ENCODE measurements at regions not wholly inside any gene's neighbourhood (a gene's known extent, or its start where the extent isn't known, plus 50 kb on each side); places are given as distances from the start of the nearest gene placed in this dataset.

DNA sequence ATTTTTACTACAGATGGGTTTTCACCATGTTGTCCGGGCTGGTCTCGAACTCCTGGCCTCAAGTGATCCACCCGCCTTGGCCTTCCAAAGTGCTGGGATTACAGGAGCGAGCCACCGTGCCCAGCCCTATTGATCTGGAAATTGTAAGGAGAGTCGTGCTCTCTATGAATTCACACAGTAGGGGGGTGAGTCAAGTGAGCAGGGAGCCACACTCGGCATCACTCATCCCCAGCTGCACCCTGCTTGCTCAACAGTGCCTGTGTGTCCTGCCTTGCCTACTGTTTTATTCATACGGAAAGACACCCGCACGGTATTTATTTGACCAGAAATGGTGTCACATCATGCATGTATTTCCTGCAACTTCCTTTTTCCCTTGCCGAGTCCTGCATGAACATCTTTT lies 157.2 kb upstream of the FOXF1 start:
- peaks cover 12% of the 10 kb centered on the region for H3K27me3 ChIP-seq
- H3K27ac ChIP-seq, result no peak overlapping the region
- peaks cover 10% of the 10 kb centered on the region for H3K9me3 Mint-ChIP-seq
- H3K4me1 Mint-ChIP-seq, result peaks cover 10% of the 10 kb centered on the region
- no peak overlapping the region for H3K4me2 ChIP-seq
- H3K27me3 Mint-ChIP-seq (ENCODE audit: insufficient read depth, low read depth), result peaks cover 31% of the 10 kb centered on the region
- no peaks in the 10 kb centered on the region for H3K9me3 ChIP-seq (ENCODE audit: low read depth)
- H3K4me3 Mint-ChIP-seq, result no peak overlapping the region
- no peak overlapping the region for H3K9ac ChIP-seq
- TF ChIP-seq EZH2phosphoT487 (IDR thresholded peaks at IDR 0.05) (no peak), EZH2 (IDR thresholded peaks at IDR 0.05) (no peak)
- TF ChIP-seq, protein P1, sequence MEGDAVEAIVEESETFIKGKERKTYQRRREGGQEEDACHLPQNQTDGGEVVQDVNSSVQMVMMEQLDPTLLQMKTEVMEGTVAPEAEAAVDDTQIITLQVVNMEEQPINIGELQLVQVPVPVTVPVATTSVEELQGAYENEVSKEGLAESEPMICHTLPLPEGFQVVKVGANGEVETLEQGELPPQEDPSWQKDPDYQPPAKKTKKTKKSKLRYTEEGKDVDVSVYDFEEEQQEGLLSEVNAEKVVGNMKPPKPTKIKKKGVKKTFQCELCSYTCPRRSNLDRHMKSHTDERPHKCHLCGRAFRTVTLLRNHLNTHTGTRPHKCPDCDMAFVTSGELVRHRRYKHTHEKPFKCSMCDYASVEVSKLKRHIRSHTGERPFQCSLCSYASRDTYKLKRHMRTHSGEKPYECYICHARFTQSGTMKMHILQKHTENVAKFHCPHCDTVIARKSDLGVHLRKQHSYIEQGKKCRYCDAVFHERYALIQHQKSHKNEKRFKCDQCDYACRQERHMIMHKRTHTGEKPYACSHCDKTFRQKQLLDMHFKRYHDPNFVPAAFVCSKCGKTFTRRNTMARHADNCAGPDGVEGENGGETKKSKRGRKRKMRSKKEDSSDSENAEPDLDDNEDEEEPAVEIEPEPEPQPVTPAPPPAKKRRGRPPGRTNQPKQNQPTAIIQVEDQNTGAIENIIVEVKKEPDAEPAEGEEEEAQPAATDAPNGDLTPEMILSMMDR (IDR thresholded peaks at IDR 0.05), result no peak
- no peak overlapping the region for H3K4me3 ChIP-seq
- H3F3A ChIP-seq (ENCODE audit: low read depth), result no peaks in the 10 kb centered on the region
- H3K36me3 ChIP-seq, result no peaks in the 10 kb centered on the region
- H4K20me1 ChIP-seq (ENCODE audit: low read depth), result no peaks in the 10 kb centered on the region
- H3K27ac Mint-ChIP-seq, result no peak overlapping the region
- H3K4me1 ChIP-seq, result no peaks in the 10 kb centered on the region
- no peaks in the 10 kb centered on the region for H3K36me3 Mint-ChIP-seq
- no peak overlapping the region for H2AFZ ChIP-seq (replicated peaks)
- DNase-seq (ENCODE audit: low spot score), result no peak
- no peaks in the 10 kb centered on the region for H3K79me2 ChIP-seq (ENCODE audit: low read depth)

DNA sequence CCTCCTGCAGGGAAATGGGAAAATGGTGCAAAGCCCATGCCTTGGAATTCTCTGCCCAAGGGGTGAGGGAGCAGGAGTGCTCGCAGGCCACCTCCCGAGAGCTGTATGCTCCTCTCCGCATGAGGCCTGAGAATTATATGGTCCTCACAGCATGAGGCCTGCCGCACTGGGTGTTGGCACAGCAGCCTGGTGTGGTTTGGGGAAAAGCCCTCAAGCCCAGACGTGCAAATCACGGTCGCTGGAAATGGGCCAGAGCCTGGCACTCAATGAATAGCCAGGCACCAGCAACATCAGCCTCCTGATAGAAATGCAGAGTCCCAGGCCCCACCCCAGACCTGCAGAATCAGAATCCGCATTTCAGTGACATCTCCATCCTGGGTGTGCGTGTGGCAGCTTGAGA lies 156.4 kb upstream of the FOXF1 start:
- Histone ChIP-seq H3K9me3 (ENCODE audit: low read depth) (no peaks in the 10 kb centered on the region), H3K9ac (no peak overlapping the region), H3K4me2 (no peak overlapping the region), H3K36me3 (no peaks in the 10 kb centered on the region), H2AFZ (replicated peaks) (no peak overlapping the region), H3K27me3 (peaks cover 12% of the 10 kb centered on the region), H3K4me1 (no peaks in the 10 kb centered on the region), H3K27ac (no peak overlapping the region), H3K4me3 (no peak overlapping the region), H4K20me1 (ENCODE audit: low read depth) (no peaks in the 10 kb centered on the region), H3F3A (ENCODE audit: low read depth) (no peaks in the 10 kb centered on the region), H3K79me2 (ENCODE audit: low read depth) (no peaks in the 10 kb centered on the region)
- Mint-ChIP-seq H3K9me3 (peaks cover 10% of the 10 kb centered on the region), H3K27me3 (ENCODE audit: insufficient read depth, low read depth) (peaks cover 34% of the 10 kb centered on the region), H3K4me3 (no peak overlapping the region), H3K27ac (no peak overlapping the region), H3K4me1 (peaks cover 10% of the 10 kb centered on the region), H3K36me3 (no peaks in the 10 kb centered on the region)
- TF ChIP-seq, protein P1 (IDR thresholded peaks at IDR 0.05), result no peak
- TF ChIP-seq EZH2 (IDR thresholded peaks at IDR 0.05) (no peak), EZH2phosphoT487 (IDR thresholded peaks at IDR 0.05) (no peak)
- DNase-seq (ENCODE audit: low spot score), result no peak

DNA sequence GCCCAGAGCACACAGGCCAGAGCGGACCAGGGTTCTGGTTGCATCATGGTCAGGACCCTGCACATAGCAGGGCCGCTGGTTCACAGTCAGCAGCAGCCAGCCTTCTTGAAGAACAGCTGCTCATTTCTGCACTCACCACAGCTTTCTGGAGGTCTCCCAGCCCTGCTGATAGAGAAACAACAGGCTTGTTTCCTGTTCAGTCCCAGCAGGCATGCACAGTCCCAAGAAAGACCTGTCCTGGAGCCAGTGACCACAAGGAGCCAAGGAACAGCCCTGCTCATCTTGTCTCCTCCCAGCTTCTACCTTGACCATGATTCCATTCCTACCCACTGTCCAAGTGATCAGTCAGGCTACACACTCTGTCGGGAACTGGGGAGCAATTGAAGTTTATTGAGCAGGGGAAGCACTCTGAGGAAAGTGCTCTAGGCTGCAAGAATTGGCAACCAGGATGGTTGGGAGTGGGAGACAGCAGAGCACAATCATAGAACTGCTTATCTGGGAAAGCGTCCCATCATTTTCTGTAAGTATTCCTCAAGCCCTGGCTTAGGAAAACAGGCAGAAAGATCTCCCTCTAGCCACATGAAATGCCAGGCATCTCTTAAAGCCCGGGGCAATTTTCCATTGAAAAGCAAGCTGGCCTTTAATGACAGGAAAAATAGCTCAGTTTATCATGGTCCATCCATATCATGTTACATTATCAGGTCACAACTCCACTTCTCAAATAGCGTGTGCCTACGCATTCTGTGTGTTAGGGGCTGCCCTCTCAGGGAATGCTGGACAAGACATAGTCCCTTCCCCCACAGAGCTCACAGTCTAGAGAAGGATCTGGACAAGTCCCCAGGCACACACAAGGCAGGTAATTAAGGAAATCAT lies 155.4 kb upstream of the FOXF1 start:
- H2AFZ ChIP-seq (replicated peaks), result no peak overlapping the region
- TF ChIP-seq EZH2 (IDR thresholded peaks at IDR 0.05) (no peak), EZH2phosphoT487 (IDR thresholded peaks at IDR 0.05) (no peak)
- TF ChIP-seq, protein P1 (IDR thresholded peaks at IDR 0.05), result no peak
- Mint-ChIP-seq H3K36me3 (no peaks in the 10 kb centered on the region), H3K27me3 (ENCODE audit: insufficient read depth, low read depth) (peaks cover 33% of the 10 kb centered on the region), H3K27ac (no peak overlapping the region), H3K9me3 (peaks cover 8% of the 10 kb centered on the region), H3K4me3 (no peak overlapping the region), H3K4me1 (peaks cover 10% of the 10 kb centered on the region)
- H3F3A ChIP-seq (ENCODE audit: low read depth), result no peaks in the 10 kb centered on the region
- no peak overlapping the region for H3K4me2 ChIP-seq
- H3K79me2 ChIP-seq (ENCODE audit: low read depth), result no peaks in the 10 kb centered on the region
- no peaks in the 10 kb centered on the region for H4K20me1 ChIP-seq (ENCODE audit: low read depth)
- H3K9ac ChIP-seq, result no peak overlapping the region
- DNase-seq (ENCODE audit: low spot score), result no peak
- H3K4me3 ChIP-seq, result no peak overlapping the region
- no peaks in the 10 kb centered on the region for H3K4me1 ChIP-seq
- H3K36me3 ChIP-seq, result no peaks in the 10 kb centered on the region
- H3K27me3 ChIP-seq, result peaks cover 12% of the 10 kb centered on the region
- no peaks in the 10 kb centered on the region for H3K9me3 ChIP-seq (ENCODE audit: low read depth)
- H3K27ac ChIP-seq, result no peak overlapping the region

Data from neural progenitor cell (in vitro differentiated cells).